ENCODE measurements at regions not wholly inside any gene's neighbourhood (a gene's known extent, or its start where the extent isn't known, plus 50 kb on each side); places are given as distances from the start of the nearest gene placed in this dataset.
"Not testable (repeated sequence)": the region's sequence is repeated elsewhere in the genome, so short reads cannot be mapped to it uniquely, and the experiment has no call there.

DNA sequence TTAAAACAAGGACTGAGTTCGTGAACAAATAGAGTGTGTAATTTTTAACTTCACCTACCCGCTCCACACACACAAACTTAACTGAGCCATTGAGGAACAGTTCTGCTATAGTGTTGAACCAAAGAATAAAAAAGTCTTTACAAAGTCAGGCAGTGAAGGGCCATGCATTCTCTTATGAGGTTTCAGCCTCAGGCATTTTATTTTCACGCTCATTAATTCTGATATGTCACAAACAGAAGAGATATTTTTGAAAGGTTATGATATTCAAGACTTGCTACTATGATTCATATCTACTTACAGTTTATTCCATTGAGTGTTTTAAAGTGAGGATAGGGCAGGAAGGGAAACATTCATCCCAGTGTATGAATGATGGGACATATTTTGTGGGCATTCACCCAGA, 282.2 kb downstream of the SLITRK5 start:
- TF ChIP-seq, protein P1, sequence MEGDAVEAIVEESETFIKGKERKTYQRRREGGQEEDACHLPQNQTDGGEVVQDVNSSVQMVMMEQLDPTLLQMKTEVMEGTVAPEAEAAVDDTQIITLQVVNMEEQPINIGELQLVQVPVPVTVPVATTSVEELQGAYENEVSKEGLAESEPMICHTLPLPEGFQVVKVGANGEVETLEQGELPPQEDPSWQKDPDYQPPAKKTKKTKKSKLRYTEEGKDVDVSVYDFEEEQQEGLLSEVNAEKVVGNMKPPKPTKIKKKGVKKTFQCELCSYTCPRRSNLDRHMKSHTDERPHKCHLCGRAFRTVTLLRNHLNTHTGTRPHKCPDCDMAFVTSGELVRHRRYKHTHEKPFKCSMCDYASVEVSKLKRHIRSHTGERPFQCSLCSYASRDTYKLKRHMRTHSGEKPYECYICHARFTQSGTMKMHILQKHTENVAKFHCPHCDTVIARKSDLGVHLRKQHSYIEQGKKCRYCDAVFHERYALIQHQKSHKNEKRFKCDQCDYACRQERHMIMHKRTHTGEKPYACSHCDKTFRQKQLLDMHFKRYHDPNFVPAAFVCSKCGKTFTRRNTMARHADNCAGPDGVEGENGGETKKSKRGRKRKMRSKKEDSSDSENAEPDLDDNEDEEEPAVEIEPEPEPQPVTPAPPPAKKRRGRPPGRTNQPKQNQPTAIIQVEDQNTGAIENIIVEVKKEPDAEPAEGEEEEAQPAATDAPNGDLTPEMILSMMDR (IDR thresholded peaks at IDR 0.05; ENCODE audit: low read length, missing control alignments) = no peak
- DNase-seq (ENCODE audit: low read depth) = no peak
- H3K4me3 ChIP-seq (replicated peaks; ENCODE audit: low read depth, low read length) = no peak overlapping the region

DNA sequence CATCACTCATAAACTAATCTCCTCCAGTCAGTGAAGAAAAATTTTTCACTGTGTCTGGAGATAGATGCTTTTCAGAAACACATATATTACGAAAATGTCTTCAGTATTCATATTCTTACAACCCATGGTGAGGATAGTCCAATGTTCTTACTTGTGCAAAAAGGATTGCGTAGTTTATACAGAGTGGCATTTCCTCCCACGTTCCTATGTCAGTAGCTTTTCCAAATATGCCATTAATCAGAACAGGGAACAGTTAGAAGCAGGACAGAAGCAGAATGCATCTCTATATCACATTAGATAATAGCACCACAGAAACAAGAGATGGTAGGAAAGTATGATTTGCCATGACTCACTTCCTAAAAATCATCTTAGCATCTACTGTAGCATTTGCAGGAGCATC, 282.9 kb downstream of the SLITRK5 start:
- peak; percentile 60 for DNase-seq (ENCODE audit: low read depth)
- H3K4me3 ChIP-seq (replicated peaks; ENCODE audit: low read depth, low read length) = no peak overlapping the region
- TF ChIP-seq, protein P1 (IDR thresholded peaks at IDR 0.05; ENCODE audit: low read length, missing control alignments) = no peak

DNA sequence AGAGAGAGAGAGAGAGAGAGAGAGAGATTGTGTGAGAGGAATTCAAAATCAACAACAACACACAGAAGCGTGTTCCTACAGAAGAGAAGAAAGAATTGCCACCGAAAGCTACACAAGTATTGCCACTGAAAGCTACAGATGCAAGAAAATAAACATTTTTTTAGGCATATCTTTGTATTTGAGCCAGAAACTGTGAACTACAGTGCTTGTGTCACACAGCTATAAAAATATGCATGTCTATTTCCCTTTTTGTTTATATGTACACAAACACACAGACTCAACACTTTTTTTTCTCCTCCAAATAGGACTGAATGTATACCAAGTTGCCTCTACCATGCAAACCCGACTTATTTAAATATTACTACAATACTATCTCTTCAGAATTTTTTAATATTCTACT, 290.4 kb downstream of the SLITRK5 start:
- DNase-seq (ENCODE audit: low read depth) = no peak
- TF ChIP-seq, protein P1 (IDR thresholded peaks at IDR 0.05; ENCODE audit: low read length, missing control alignments) = no peak
- no peak overlapping the region for H3K4me3 ChIP-seq (replicated peaks; ENCODE audit: low read depth, low read length)

DNA sequence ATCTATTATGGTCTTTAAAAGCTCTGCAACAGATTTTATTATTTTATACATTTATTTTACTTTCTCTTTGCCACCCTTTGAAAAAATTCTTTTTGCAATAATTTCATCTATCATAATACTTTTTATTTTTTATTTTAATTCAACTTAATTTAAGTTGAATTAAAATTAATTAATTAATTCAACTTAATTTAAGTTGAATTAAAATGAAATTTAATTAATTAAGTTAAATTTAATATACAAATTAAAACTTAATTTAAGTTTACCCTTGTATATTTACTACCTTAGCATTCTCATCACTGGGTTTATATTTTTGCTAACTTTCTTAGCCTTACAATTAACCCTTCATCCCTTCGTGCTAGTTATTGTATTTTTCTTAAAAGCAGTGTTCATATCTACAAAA, 301.4 kb downstream of the SLITRK5 start:
- no peak for DNase-seq (ENCODE audit: low read depth)
- TF ChIP-seq, protein P1 (IDR thresholded peaks at IDR 0.05; ENCODE audit: low read length, missing control alignments) = no peak
- H3K4me3 ChIP-seq (replicated peaks; ENCODE audit: low read depth, low read length) = no peak overlapping the region

DNA sequence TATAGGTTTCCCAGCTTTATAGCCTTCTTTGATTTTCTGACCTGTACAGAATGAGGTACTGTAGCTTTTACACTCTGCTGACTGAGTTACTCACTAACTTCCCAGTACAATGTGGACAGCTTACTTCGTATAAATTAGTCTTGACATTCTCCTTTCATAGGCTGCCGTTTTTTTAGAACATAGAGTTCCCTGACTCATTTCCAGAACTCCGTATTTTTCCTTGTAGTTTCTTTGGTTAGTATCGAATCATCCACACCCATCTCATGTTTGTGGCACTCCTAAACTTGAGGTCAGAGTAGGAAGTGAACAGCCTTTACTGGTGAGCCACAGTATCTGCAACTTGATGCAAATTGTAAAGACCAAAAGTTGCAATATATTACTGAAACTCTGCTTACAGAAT, 303.9 kb downstream of the SLITRK5 start:
- TF ChIP-seq, protein P1 (IDR thresholded peaks at IDR 0.05; ENCODE audit: low read length, missing control alignments) = no peak
- peak; percentile 17 for DNase-seq (ENCODE audit: low read depth)
- no peak overlapping the region for H3K4me3 ChIP-seq (replicated peaks; ENCODE audit: low read depth, low read length)

DNA sequence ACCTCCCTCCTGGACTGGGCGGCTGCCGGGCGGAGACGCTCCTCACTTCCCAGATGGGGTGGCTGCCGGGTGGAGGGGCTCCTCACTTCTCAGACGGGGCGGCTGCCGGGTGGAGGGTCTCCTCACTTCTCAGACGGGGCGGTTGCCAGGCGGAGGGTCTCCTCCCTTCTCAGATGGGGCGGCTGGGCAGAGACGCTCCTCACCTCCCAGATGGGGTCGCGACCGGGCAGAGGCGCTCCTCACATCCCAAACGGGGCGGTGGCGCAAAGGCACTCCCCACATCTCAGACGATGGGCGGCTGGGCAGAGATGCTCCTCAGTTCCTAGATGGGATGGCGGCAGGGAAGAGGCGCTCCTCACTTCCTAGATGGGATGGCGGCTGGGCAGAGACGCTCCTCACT, 305.5 kb downstream of the SLITRK5 start:
- not testable (repeated sequence) for DNase-seq (ENCODE audit: low read depth); H3K4me3 ChIP-seq (replicated peaks; ENCODE audit: low read depth, low read length)

DNA sequence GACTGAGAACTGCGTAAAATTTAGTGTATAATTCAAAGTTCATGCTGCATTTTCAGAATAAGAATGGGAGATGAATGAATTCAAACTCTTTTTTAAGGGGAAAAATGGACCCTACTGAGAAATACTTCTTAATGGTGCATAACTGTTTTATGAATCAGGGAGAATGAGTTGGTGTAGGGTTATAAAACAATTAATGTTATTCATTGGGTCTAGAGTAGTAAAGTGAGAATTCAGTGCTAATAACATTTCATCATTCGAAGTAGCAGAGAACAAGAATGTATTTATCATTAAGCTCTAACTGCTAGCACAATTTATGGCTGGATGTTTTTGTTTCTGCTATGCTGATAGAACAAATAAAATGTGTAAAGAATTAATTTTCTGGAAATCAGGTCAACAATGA, 310.2 kb downstream of the SLITRK5 start:
- TF ChIP-seq, protein P1 (IDR thresholded peaks at IDR 0.05; ENCODE audit: low read length, missing control alignments) = no peak
- no peak for DNase-seq (ENCODE audit: low read depth)
- H3K4me3 ChIP-seq (replicated peaks; ENCODE audit: low read depth, low read length) = no peak overlapping the region

DNA sequence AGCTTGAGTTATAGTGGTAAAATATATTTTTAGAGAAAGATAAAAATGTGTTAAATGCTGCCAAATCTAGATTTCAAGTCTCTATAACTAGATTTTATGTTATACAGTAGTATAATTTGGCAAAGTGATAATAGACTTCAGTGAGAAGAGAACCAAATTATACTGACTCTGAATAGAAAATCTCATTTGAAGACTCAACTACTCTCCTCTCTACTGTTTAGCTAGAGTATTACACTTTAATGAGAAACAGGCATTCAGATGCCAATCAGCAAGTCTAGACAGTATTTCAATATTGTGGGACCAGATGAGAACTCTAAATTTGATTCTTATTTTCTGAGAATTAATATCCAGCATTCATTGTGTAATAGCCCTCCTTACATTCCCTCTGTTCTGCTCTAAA, 311.2 kb downstream of the SLITRK5 start:
- DNase-seq (ENCODE audit: low read depth) = no peak
- no peak overlapping the region for H3K4me3 ChIP-seq (replicated peaks; ENCODE audit: low read depth, low read length)
- TF ChIP-seq, protein P1 (IDR thresholded peaks at IDR 0.05; ENCODE audit: low read length, missing control alignments) = no peak
